ENCODE measurements at regions not wholly inside any gene's neighbourhood (a gene's known extent, or its start where the extent isn't known, plus 50 kb on each side); places are given as distances from the start of the nearest gene placed in this dataset.

GRCh38 chr22:44628835-44629234, 73.2 kb upstream of the PRR5 start:
- no peak for ATAC-seq
- intact Hi-C loops (cut with micrococcal nuclease) (loop anchor here (5.0 to 10.0 kb wide), 4 partner anchors 544 to 1242 kb away; no protein-coding TSS in a partner anchor), in situ Hi-C loops (cut with MboI) (loop anchor here (10.0 kb wide), 3 partner anchors 554 to 1234 kb away; no protein-coding TSS in a partner anchor)
- Histone ChIP-seq H3K4me2 (ENCODE audit: insufficient read depth, low read length) (no peak overlapping the region), H2AFZ (ENCODE audit: low read depth, low read length) (no peak overlapping the region), H3K9ac (ENCODE audit: insufficient read depth in 1 of 2, low read depth in 2 of 2, low read length in 2 of 2) (no peak overlapping the region), H4K20me1 (replicated peaks; ENCODE audit: control insufficient read depth, insufficient read depth, low read length) (no peaks in the 10 kb centered on the region), H3K4me3 (no peak overlapping the region), H3K9me3 (replicated peaks; ENCODE audit: control insufficient read depth, insufficient read depth, low read depth, low read length) (no peaks in the 10 kb centered on the region), H3K79me2 (ENCODE audit: control insufficient read depth, insufficient read depth, low read length) (no peaks in the 10 kb centered on the region), H3K36me3 (ENCODE audit: control insufficient read depth, insufficient read depth, low read length) (no peaks in the 10 kb centered on the region), H3K9me1 (ENCODE audit: control insufficient read depth, insufficient read depth, low read length) (no peaks in the 10 kb centered on the region), H3K4me1 (replicated peaks in 1 of 2; ENCODE audit: control insufficient read depth in 2 of 2, insufficient read depth in 2 of 2, low read length in 2 of 2) (peaks cover 0 to 7% of the 10 kb centered on the region in 2 experiments; a peak in 2 of 5 replicates), H3K27ac (ENCODE audit: extremely low read depth, low read depth, low read length) (no peak overlapping the region), H3K27me3 (ENCODE audit: control insufficient read depth in 2 of 2, insufficient read depth in 2 of 2, low read length in 2 of 2) (peaks cover 0 to 12% of the 10 kb centered on the region in 2 experiments; a peak in 4 of 5 replicates)
- ChIA-PET POLR2A (no interaction called here), CTCF (ENCODE audit: low intra/inter-chr PET ratio) (no interaction called here)
- TF ChIP-seq ZNF140 (CRISPR knock-in tag; IDR thresholded peaks at IDR 0.05) (no peak), ZNF280A (IDR thresholded peaks at IDR 0.05; ENCODE audit: low read depth, partially characterized antibody) (no peak), HDGF (IDR thresholded peaks at IDR 0.05) (no peak), KDM1A (IDR thresholded peaks at IDR 0.05) (no peak), BMI1 (IDR thresholded peaks at IDR 0.05; ENCODE audit: low read length) (no peak)
- no peak for FAIRE-seq
- no peak for DNase-seq (ENCODE audit: extremely low read depth in 1 of 4, low spot score in 3 of 4)
- 0% methylated on average over 2 of the region's 9 CpGs for WGBS (ENCODE audit: insufficient coverage, low coverage, missing lambda C conversion rate)
- no TSS peak for BruUV-seq (replicated peaks)

Data from K562 (cell line).